Fibroblast of mammary gland (primary cell): ENCODE measurements at regions not wholly inside any gene's neighbourhood (a gene's known extent, or its start where the extent isn't known, plus 50 kb on each side); places are given as distances from the start of the nearest gene placed in this dataset.

Experiments used
- DNase-seq: peaks from one replicate; pipeline ENCODE4 v3.0.0-alpha.2; 2010; ENCODE audit warnings: low read depth
- H3K4me3 ChIP-seq: 2 replicates; pipeline ENCODE4 v1.5.1; 2011; ENCODE audit warnings: low read depth, mild to moderate bottlenecking, low read length, moderate library complexity; ENCODE audit not compliant: control insufficient read depth
- CTCF ChIP-seq: conservative IDR thresholded peaks from 2 replicates; pipeline ENCODE4 v1.5.1; 2011; ENCODE audit warnings: low read depth, low read length, inconsistent platforms; ENCODE audit not compliant: control insufficient read depth, insufficient read depth

GRCh38 chr18:64929036-64929435, 780.1 kb upstream of the LINC00305 start:
- no peak for TF ChIP-seq CTCF
- DNase-seq, result peak; percentile 54
- H3K4me3 ChIP-seq, result no peak overlapping the region

GRCh38 chr18:64919971-64920570, 771.2 kb upstream of the LINC00305 start:
- DNase-seq, result no peak
- TF ChIP-seq CTCF, result no peak
- H3K4me3 ChIP-seq, result no peak overlapping the region

GRCh38 chr18:64918851-64919250, 770.0 kb upstream of the LINC00305 start:
- no peak for DNase-seq

GRCh38 chr18:64893349-64893748, 744.5 kb upstream of the LINC00305 start:
- H3K4me3 ChIP-seq, result no peak overlapping the region
- no peak for DNase-seq
- no peak for TF ChIP-seq CTCF

More at GRCh38 chr18:64918851-64919250, 770.0 kb upstream of the LINC00305 start:
- TF ChIP-seq CTCF, result no peak
- H3K4me3 ChIP-seq, result no peak overlapping the region

GRCh38 chr18:64888956-64889355, 740.1 kb upstream of the LINC00305 start:
- TF ChIP-seq CTCF, result no peak
- H3K4me3 ChIP-seq, result no peak overlapping the region
- DNase-seq, result no peak

- TF ChIP-seq CTCF, result no peak
- no peak for DNase-seq
- H3K4me3 ChIP-seq, result no peak overlapping the region
Observed at GRCh38 chr18:64886995-64887394, 738.1 kb upstream of the LINC00305 start.

- DNase-seq, result no peak
- TF ChIP-seq CTCF, result no peak
- no peak overlapping the region for H3K4me3 ChIP-seq
Observed at GRCh38 chr18:64882896-64883295, 734.0 kb upstream of the LINC00305 start.
